Upper lobe of left lung (tissue), 6 donors: ENCODE measurements at regions not wholly inside any gene's neighbourhood (a gene's known extent, or its start where the extent isn't known, plus 50 kb on each side); places are given as distances from the start of the nearest gene placed in this dataset.

Experiments
- ATAC-seq, 2 donors: fragments of 200-7000 bp; cut with Tn5 transposase; one replicate each; pipeline ENCODE4 v1.9.1; 2022; ENCODE audit warnings: mild to moderate bottlenecking in 2 of 2, moderate library complexity in 2 of 2; ENCODE audit not compliant: low FRiP score in 2 of 2
- DNase-seq, 2 donors: peaks; one replicate each; pipeline ENCODE4 v3.0.0-alpha.2; 2019 to 2020
- H3K27ac ChIP-seq, 4 donors: fragments of 200-600 bp; sonication (generic); one replicate each; pipeline ENCODE4 v1.5.1; 2016 to 2019
- H3K27me3 ChIP-seq, 4 donors: fragments of 200-600 bp; sonication (generic); one replicate each; pipeline ENCODE4 v1.5.1; 2017 to 2019
- H3K36me3 ChIP-seq, 4 donors: fragments of 200-600 bp; sonication (generic); one replicate each; pipeline ENCODE4 v1.5.1; 2016 to 2019
- H3K4me1 ChIP-seq, 4 donors: fragments of 200-600 bp; sonication (generic); one replicate each; pipeline ENCODE4 v1.5.1; 2018 to 2019
- H3K4me3 ChIP-seq, 4 donors: fragments of 200-600 bp; sonication (generic); one replicate each; pipeline ENCODE4 v1.5.1; 2017 to 2019; ENCODE audit warnings: mild to moderate bottlenecking in 2 of 4, moderate library complexity in 1 of 4
- H3K9me3 ChIP-seq, 4 donors: fragments of 200-600 bp; sonication (generic); one replicate each; pipeline ENCODE4 v1.5.1; 2018 to 2019
- CTCF ChIP-seq, 6 experiments: fragments of 450-650 bp in 4 of 6; fragments of 200-600 bp in 2 of 6; sonication (generic) in 2 of 6; IDR thresholded peaks; one replicate each; pipeline ENCODE4 v1.5.1; 2016 to 2019; ENCODE audit warnings: antibody characterized with exemption in 6 of 6
- EP300 ChIP-seq, 4 donors: sonication (generic); formaldehyde crosslinking; IDR thresholded peaks; one replicate each; pipeline ENCODE4 v1.5.1; 2017; ENCODE audit warnings: antibody characterized with exemption in 4 of 4, control low read depth in 2 of 4
- POLR2A ChIP-seq, 4 donors: fragments of 450-650 bp; IDR thresholded peaks; one replicate each; pipeline ENCODE4 v1.5.1; 2016 to 2017; ENCODE audit warnings: antibody characterized with exemption in 4 of 4, mild to moderate bottlenecking in 2 of 4
- POLR2AphosphoS5 ChIP-seq, 2 donors: sonication (generic); formaldehyde crosslinking; IDR thresholded peaks; one replicate each; pipeline ENCODE4 v1.5.1; 2017; ENCODE audit warnings: antibody characterized with exemption in 2 of 2
- WGBS, 2 donors: methylation state at CpG; one replicate each; pipeline ENCODE4 v1.1.5; 2017 to 2018; 5-methylcytosine and 5-hydroxymethylcytosine counted together
- donor health status: DM: no; HTN: no; CAD: no; lungs with moderate emphysema.
- donor health status: DM: no; HTN: yes; CAD: no; lungs with severe emphysema.

- Histone ChIP-seq H3K4me3 (no peak overlapping the region), H3K4me1 (no peaks in the 10 kb centered on the region), H3K9me3 (no peaks in the 10 kb centered on the region), H3K27me3 (no peaks in the 10 kb centered on the region), H3K27ac (no peak overlapping the region), H3K36me3 (no peaks in the 10 kb centered on the region)
- no peak for DNase-seq
- 65 to 75% methylated on average over 5 of the region's 5 CpGs for WGBS, 2 donors
- TF ChIP-seq POLR2A (IDR thresholded peaks at IDR 0.05) = no peak
- TF ChIP-seq POLR2AphosphoS5 (IDR thresholded peaks at IDR 0.05) = no peak
- no peak for TF ChIP-seq CTCF (IDR thresholded peaks at IDR 0.05)
- no peak for TF ChIP-seq EP300 (IDR thresholded peaks at IDR 0.05)
- no peak for ATAC-seq
These were observed 174.0 kb upstream of the SLC14A2 start for GRCh38 chr18:45441110-45441847.

GRCh38 chr18:45444040-45444439, 171.2 kb upstream of the SLC14A2 start:
- Histone ChIP-seq H3K36me3 (no peaks in the 10 kb centered on the region), H3K4me1 (no peaks in the 10 kb centered on the region), H3K27ac (no peak overlapping the region), H3K4me3 (no peak overlapping the region), H3K9me3 (no peaks in the 10 kb centered on the region), H3K27me3 (no peaks in the 10 kb centered on the region)
- WGBS, 2 donors = 77 to 81% methylated on average over 1 of the region's 1 CpG
- DNase-seq (no peak), ATAC-seq (no peak)
- no peak for TF ChIP-seq EP300 (IDR thresholded peaks at IDR 0.05)
- no peak for TF ChIP-seq POLR2A (IDR thresholded peaks at IDR 0.05)
- no peak for TF ChIP-seq POLR2AphosphoS5 (IDR thresholded peaks at IDR 0.05)
- no peak for TF ChIP-seq CTCF (IDR thresholded peaks at IDR 0.05)

GRCh38 chr18:45447355-45448265, 167.7 kb upstream of the SLC14A2 start:
- DNase-seq (no peak), ATAC-seq (no peak)
- WGBS, 2 donors = 50 to 56% methylated on average over 2 of the region's 2 CpGs
- Histone ChIP-seq H3K4me3 (no peak overlapping the region), H3K27me3 (no peaks in the 10 kb centered on the region), H3K4me1 (no peaks in the 10 kb centered on the region), H3K9me3 (no peaks in the 10 kb centered on the region), H3K36me3 (no peaks in the 10 kb centered on the region), H3K27ac (no peak overlapping the region)
- TF ChIP-seq POLR2A (IDR thresholded peaks at IDR 0.05) (no peak), EP300 (IDR thresholded peaks at IDR 0.05) (no peak), CTCF (IDR thresholded peaks at IDR 0.05) (no peak), POLR2AphosphoS5 (IDR thresholded peaks at IDR 0.05) (no peak)

- TF ChIP-seq CTCF (IDR thresholded peaks at IDR 0.05) = no peak
- no peak for TF ChIP-seq POLR2AphosphoS5 (IDR thresholded peaks at IDR 0.05)
- TF ChIP-seq POLR2A (IDR thresholded peaks at IDR 0.05) = no peak
- no peak for TF ChIP-seq EP300 (IDR thresholded peaks at IDR 0.05)
- Histone ChIP-seq H3K27me3 (no peaks in the 10 kb centered on the region), H3K36me3 (no peaks in the 10 kb centered on the region), H3K27ac (peak overlapping the region; percentile 40 to 62 (median 56)), H3K9me3 (no peaks in the 10 kb centered on the region), H3K4me3 (no peak overlapping the region), H3K4me1 (no peaks in the 10 kb centered on the region)
- DNase-seq (no peak), ATAC-seq (no peak)
- 92 to 97% methylated on average over 2 of the region's 2 CpGs for WGBS, 2 donors
These were observed 166.4 kb upstream of the SLC14A2 start for GRCh38 chr18:45448871-45449270.
